ENCODE measurements at regions not wholly inside any gene's neighbourhood (a gene's known extent, or its start where the extent isn't known, plus 50 kb on each side); places are given as distances from the start of the nearest gene placed in this dataset.

GRCh38 chr15:62953496-62954045 is 89.0 kb upstream of the TPM1 start:
- no peak for DNase-seq (ENCODE audit: low spot score)

- DNase-seq (ENCODE audit: low spot score), result no peak
Measured at GRCh38 chr15:62957130-62957529, 85.4 kb upstream of the TPM1 start.

- DNase-seq (ENCODE audit: low spot score), result peak; percentile 35
Measured at GRCh38 chr15:62958528-62959363, 83.8 kb upstream of the TPM1 start.

- DNase-seq (ENCODE audit: low spot score), result no peak
Measured at GRCh38 chr15:62961134-62961533, 81.4 kb upstream of the TPM1 start.

GRCh38 chr15:62962101-62962995 is 80.2 kb upstream of the TPM1 start:
- DNase-seq (ENCODE audit: low spot score), result no peak

- DNase-seq (ENCODE audit: low spot score), result no peak
Measured at GRCh38 chr15:62964251-62964650, 78.3 kb upstream of the TPM1 start.

GRCh38 chr15:62966294-62967078 is 76.1 kb upstream of the TPM1 start:
- no peak for DNase-seq (ENCODE audit: low spot score)

GRCh38 chr15:62968699-62969098 is 73.8 kb upstream of the TPM1 start:
- DNase-seq (ENCODE audit: low spot score), result no peak

GRCh38 chr15:62969442-62970089 is 73.0 kb upstream of the TPM1 start:
- no peak for DNase-seq (ENCODE audit: low spot score)

- DNase-seq (ENCODE audit: low spot score), result no peak
Measured at GRCh38 chr15:62972814-62973213, 69.7 kb upstream of the TPM1 start.

GRCh38 chr15:62975515-62975914 is 67.0 kb upstream of the TPM1 start:
- no peak for DNase-seq (ENCODE audit: low spot score)

- no peak for DNase-seq (ENCODE audit: low spot score)
Measured at GRCh38 chr15:62976301-62976881, 66.2 kb upstream of the TPM1 start.

GRCh38 chr15:62977952-62978811 is 64.4 kb upstream of the TPM1 start:
- DNase-seq (ENCODE audit: low spot score), result no peak

GRCh38 chr15:62979252-62979651 is 63.3 kb upstream of the TPM1 start:
- DNase-seq (ENCODE audit: low spot score), result no peak

GRCh38 chr15:62981071-62981470 is 61.5 kb upstream of the TPM1 start:
- DNase-seq (ENCODE audit: low spot score), result no peak

GRCh38 chr15:62983956-62984355 is 58.6 kb upstream of the TPM1 start:
- DNase-seq (ENCODE audit: low spot score), result no peak

- no peak for DNase-seq (ENCODE audit: low spot score)
Measured at GRCh38 chr15:62985768-62986167, 56.8 kb upstream of the TPM1 start.

- no peak for DNase-seq (ENCODE audit: low spot score)
Measured at GRCh38 chr15:62986948-62987347, 55.6 kb upstream of the TPM1 start.

GRCh38 chr15:62988701-62989100 is 53.8 kb upstream of the TPM1 start:
- DNase-seq (ENCODE audit: low spot score), result no peak
